Endothelial cell of hepatic sinusoid (primary cell): ENCODE measurements at regions not wholly inside any gene's neighbourhood (a gene's known extent, or its start where the extent isn't known, plus 50 kb on each side); places are given as distances from the start of the nearest gene placed in this dataset.

Experiments
- in situ Hi-C: cut with HindIII; loops from 2 replicates; pipeline ENCODE4 v1.10.0; 2017; ENCODE audit warnings: low sequenced_read_pairs

DNA sequence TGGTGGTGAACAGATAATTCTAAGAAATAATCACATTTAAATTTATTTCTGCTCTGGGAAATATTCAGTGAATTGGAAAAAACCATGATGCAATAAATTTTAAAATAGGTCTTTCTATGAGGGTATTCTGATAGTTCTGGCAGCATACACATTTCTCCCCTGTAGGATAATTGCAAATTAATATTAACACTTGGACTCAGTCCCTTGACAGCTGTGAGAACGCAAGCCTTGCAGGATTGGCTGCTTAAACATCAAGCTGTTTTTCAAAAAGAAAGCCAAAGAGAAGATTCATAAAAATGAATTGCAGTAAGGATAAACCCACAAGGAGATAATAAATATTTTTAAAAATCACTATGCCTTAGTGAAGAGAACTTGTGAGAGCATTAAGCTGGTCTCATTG is 180.0 kb downstream of the MTRR start:
- in situ Hi-C loops, result no loop called here

DNA sequence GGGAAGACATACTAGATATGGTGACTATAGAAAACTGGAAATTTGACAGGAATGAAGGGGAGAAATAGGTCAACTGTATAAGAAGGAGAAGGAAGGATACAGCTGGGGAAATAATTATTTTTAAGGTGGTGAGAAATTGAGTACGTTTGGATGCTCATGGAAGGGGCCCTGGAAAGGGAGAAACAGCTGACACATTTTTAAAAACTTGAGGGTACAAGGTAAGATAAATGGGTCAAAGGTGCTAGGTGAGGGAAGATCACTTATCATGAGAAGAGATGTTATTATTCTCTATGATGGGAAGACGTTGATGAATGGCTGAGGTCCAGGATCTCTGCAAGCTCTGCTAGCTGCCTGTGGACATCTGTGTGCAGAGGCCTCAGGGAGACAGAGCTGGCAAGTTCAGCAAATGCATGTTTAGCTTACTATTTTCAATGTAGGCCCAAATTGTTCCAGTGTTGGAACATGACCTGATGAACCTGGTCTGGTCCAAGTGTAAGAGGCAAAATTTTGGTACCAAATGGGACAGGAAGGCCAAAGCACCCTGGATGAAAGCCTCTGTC is 181.7 kb downstream of the MTRR start:
- in situ Hi-C loops, result no loop called here

- in situ Hi-C loops, result no loop called here
These were observed 184.3 kb downstream of the MTRR start for GRCh38 chr5:8053270-8053669.

GRCh38 chr5:8057769-8058168 is 188.8 kb downstream of the MTRR start:
- in situ Hi-C loops, result no loop called here

DNA sequence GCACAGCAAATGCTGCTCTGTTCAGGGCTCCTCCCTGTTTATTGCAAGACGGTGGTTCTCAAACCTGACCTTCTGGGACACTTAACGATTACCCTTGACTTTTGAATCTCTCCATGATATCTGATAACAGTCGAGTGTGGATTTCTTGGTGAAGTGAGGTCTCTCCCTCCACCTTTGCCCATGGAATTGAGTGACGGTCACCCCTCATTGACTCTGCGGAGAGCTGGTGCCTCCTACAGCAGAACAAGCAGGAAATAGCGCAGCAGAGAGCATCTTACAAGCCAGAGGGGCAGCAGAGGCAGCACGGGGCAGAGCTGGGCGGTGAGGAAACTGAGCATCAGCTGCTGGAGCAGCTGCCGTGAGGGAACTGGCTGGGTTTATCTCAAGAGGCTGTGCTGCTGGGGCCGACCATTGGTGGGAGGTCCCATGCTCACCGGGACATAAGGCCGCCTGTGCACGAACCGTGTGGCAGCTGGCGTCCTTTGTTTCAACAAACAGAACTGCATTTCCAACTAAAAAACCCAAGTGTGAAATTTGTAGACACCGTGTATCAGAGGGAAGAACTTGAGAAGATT is 189.8 kb downstream of the MTRR start:
- in situ Hi-C loops, result no loop called here

DNA sequence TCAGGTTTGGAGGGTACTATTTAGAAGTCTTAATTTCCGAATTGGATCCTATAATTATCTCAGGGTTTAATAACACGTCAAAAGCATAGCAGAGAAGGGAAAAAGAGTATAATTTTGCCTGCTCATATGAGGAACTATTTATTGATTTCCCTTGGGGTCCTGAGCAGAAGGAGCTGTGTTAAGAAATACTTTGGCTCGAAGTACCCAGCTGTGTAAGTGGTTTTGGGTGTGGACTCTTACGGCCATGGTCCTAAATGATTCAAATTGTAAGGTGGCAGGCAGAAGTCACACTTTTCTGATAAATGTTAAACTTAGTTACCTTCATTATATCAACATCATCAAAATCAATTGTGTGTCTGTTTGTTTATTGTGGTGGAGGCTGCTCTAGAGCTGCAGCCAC is 190.4 kb downstream of the MTRR start:
- in situ Hi-C loops, result no loop called here

GRCh38 chr5:8060235-8060952 is 191.4 kb downstream of the MTRR start:
- in situ Hi-C loops, result no loop called here

DNA sequence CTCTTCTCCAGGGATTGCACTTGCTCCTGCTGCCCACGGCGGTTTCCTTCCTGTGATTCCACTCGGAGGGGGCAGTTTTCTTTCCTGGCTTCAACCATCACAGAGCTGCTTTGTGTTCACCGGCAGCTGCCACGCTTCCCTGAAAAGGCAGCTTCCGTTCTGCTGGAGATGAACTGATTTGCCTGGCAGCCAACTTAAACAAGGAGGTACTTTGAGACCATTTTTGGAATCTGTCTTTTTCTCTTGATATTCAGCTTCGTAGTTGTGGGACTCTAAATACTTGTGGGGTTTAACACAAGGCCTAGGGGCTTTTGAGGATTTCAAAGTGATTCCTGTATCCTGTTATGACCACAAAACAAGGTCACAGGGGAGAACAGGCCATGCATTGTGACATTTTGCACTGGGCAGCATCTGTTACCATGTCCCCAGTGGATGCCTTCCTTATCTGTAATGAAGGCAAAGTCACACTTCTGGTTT is 192.0 kb downstream of the MTRR start:
- in situ Hi-C loops, result no loop called here

- in situ Hi-C loops, result no loop called here
These were observed 193.6 kb downstream of the MTRR start for GRCh38 chr5:8062521-8062920.

DNA sequence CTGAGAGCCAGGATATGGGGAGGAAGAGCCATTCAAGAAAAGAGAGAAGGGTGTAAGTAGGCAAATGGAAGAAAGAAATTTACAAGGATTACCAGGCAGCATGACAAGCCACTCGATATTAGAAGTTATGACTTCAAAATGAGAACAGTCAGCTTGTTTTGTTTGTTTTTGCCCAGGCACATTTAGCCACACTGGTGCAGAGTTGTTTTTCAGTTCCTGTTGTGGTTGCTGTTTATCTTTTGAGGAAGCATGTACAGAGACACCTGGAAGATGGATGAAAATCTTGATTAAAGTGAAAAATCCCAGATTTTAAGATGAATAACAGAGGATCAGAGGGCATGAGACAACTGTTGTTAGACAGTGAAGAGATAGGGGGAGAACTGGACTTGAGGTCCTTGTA is 199.1 kb downstream of the MTRR start:
- in situ Hi-C loops, result no loop called here

GRCh38 chr5:8070138-8070537 is 201.2 kb downstream of the MTRR start:
- in situ Hi-C loops, result no loop called here

- in situ Hi-C loops, result no loop called here
These were observed 210.1 kb downstream of the MTRR start for GRCh38 chr5:8079056-8079455.

GRCh38 chr5:8081179-8081578 is 212.2 kb downstream of the MTRR start:
- in situ Hi-C loops, result no loop called here

DNA sequence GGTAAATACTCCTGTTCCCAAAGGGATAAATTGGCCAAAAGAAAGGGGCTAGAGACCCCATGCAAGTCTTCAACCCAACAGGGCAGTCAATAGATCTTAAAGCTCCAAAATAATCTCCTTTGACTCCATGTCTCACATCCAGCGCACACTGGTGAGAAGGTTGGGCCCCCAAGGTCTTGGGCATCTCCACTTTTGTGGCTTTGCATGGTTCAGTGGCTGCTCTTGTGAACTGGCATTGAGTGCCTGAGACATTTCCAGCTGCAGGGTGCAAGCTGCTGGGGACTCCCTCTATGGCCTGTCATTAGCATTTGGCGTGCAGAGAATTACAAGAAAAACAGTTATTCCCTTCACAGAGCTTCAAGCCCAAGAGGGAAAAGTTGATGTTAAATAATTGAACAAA is 224.7 kb downstream of the MTRR start:
- in situ Hi-C loops, result no loop called here

- in situ Hi-C loops, result no loop called here
These were observed 225.4 kb downstream of the MTRR start for GRCh38 chr5:8094304-8094703.

DNA sequence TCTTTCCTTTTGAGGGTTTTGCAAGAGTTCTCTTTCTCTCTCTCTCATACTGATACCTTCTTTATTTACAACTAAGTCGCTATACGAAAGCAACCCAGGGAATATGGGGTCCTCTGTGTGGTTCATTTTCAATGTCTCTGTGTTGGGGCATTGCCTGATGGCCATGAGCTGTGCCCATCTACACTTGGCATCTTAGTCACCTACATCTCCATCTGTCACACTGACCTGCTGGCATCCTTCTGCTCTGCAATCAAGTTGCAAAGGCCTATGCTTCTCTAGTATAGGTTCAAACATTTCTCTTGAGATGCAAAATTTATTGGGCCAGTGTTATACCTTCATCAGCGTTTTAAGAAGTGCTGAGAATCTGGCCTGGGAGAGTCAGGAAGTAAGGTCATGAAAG is 228.2 kb downstream of the MTRR start:
- in situ Hi-C loops, result no loop called here

- in situ Hi-C loops, result no loop called here
These were observed 229.1 kb downstream of the MTRR start for GRCh38 chr5:8098081-8098480.

DNA sequence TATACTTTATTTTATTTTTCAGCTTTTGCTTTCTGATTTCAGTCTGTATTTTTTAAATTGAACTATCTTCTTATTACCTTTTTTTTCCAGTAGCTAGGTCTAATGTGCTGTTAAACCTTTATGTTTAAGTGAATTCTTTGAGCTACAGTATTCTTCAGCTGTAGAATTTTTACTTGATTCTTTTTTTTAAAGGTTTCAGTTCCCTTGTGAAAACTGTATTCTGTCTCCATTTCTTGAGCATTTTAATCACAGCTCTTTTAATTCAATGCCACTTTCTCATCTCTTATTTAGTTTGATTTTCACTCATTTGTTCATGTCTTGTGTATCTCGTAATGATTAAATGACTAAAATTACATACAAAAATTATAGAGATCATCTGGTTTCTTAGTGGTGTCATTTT is 233.8 kb downstream of the MTRR start:
- in situ Hi-C loops, result no loop called here

GRCh38 chr5:8114597-8115266 is 245.8 kb downstream of the MTRR start:
- in situ Hi-C loops, result no loop called here

- in situ Hi-C loops, result no loop called here
These were observed 254.6 kb downstream of the MTRR start for GRCh38 chr5:8123559-8123958.

DNA sequence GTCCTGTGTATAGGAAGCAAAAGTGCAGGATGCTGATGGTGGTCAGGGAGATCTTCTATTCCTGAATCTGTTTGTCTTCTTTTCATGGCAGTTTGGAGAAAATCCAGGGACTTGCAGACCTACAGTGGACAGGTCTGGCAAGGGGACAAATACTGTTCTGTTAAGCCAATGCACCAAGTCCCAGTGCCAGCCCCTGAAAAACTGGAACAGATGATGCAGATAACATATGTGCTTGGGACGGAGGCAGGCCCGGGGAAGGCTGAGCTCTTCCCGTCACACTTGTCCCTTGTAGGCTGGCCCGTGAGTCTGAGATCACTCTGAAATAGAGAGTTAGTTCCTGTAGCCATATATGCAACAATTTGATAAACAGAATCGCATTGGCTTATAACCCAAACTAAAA is 265.7 kb downstream of the MTRR start:
- in situ Hi-C loops, result no loop called here

- in situ Hi-C loops, result no loop called here
These were observed 266.8 kb downstream of the MTRR start for GRCh38 chr5:8135742-8136141.
